SK-N-SH (cell line): ENCODE measurements at regions not wholly inside any gene's neighbourhood (a gene's known extent, or its start where the extent isn't known, plus 50 kb on each side); places are given as distances from the start of the nearest gene placed in this dataset.

Source experiments
- CTCF ChIA-PET: fragments of 300-600, 350-600 bp; formaldehyde crosslinking; extraction: SDS; loops from one replicate; lab custom pipeline; 2021; lab: Yijun Ruan, JAX
- POLR2A ChIA-PET: fragments of 350-600 bp; sonication (Branson Sonifier 250); formaldehyde crosslinking; extraction: SDS; loops from one replicate; lab custom pipeline; 2020; ENCODE audit warnings: antibody characterized with exemption, inconsistent platforms; lab: Yijun Ruan, JAX
- DNase-seq: peaks from one replicate; pipeline ENCODE4 v3.0.0; 2012
- H2AFZ ChIP-seq: fragments of 200-600 bp; sonication (generic); 2 replicates; pipeline ENCODE4 v1.8.1; 2016; ENCODE audit warnings: antibody characterized with exemption, mild to moderate bottlenecking, low read depth
- H3F3A ChIP-seq: fragments of 200-600 bp; sonication (generic); replicated peaks from 2 replicates; pipeline ENCODE3; 2016; ENCODE audit warnings: antibody characterized with exemption, mild to moderate bottlenecking; ENCODE audit not compliant: insufficient read depth
- H3K27ac ChIP-seq, 2 experiments: fragments of 200-500 bp in 1 of 2; fragments of 200-600 bp in 1 of 2; sonication (Bioruptor generic) in 1 of 2; sonication (generic), shearing (Covaris generic) in 1 of 2; 2 replicates each; pipeline versions ENCODE4 v1.5.1 to v1.6.1; 2014 to 2016; ENCODE audit warnings: low read depth in 2 of 2, inconsistent platforms in 1 of 2, low read length in 1 of 2, mild to moderate bottlenecking in 1 of 2, mixed read lengths in 1 of 2
- H3K27me3 ChIP-seq: fragments of 200-600 bp; sonication (generic), shearing (Covaris generic); 2 replicates; pipeline ENCODE4 v1.6.1; 2016; ENCODE audit warnings: mixed run types; ENCODE audit not compliant: insufficient read depth
- H3K36me3 ChIP-seq, 2 experiments: fragments of 200-500 bp in 1 of 2; fragments of 200-600 bp in 1 of 2; sonication (Bioruptor generic) in 1 of 2; sonication (generic) in 1 of 2; replicated peaks in 1 of 2; 2 replicates each; pipeline versions ENCODE3 to v1.5.1; 2014 to 2016; ENCODE audit warnings: low read length in 1 of 2, mild to moderate bottlenecking in 1 of 2; ENCODE audit not compliant: insufficient read depth in 2 of 2, control insufficient read depth in 1 of 2
- H3K4me1 ChIP-seq, 2 experiments: fragments of 200-500 bp in 1 of 2; fragments of 200-600 bp in 1 of 2; sonication (Bioruptor generic) in 1 of 2; sonication (generic), shearing (Covaris generic) in 1 of 2; 2 replicates each; pipeline versions ENCODE4 v1.5.1 to v1.6.1; 2014 to 2016; ENCODE audit warnings: low read depth in 1 of 2, low read length in 1 of 2, mixed run types in 1 of 2; ENCODE audit not compliant: insufficient read depth in 2 of 2, control insufficient read depth in 1 of 2
- H3K4me2 ChIP-seq: fragments of 200-600 bp; sonication (generic), shearing (Covaris generic); 2 replicates; pipeline ENCODE4 v1.6.1; 2017; ENCODE audit warnings: mixed run types
- H3K4me3 ChIP-seq, 2 experiments: fragments of 200-500 bp in 1 of 2; fragments of 200-600 bp in 1 of 2; sonication (Bioruptor generic) in 1 of 2; sonication (generic), shearing (Covaris generic) in 1 of 2; 2 replicates each; pipeline versions ENCODE4 v1.5.1 to v1.8.1; 2014 to 2016; ENCODE audit warnings: low read depth in 2 of 2, inconsistent platforms in 1 of 2, low read length in 1 of 2, mild to moderate bottlenecking in 1 of 2, mixed read lengths in 1 of 2, moderate library complexity in 1 of 2
- H3K79me2 ChIP-seq: fragments of 200-600 bp; sonication (generic); 2 replicates; pipeline ENCODE4 v1.8.1; 2017; ENCODE audit warnings: mild to moderate bottlenecking; ENCODE audit not compliant: insufficient read depth
- H3K9ac ChIP-seq: fragments of 200-600 bp; sonication (generic); 2 replicates; pipeline ENCODE4 v1.6.1; 2017; ENCODE audit warnings: mixed run types
- H3K9me2 ChIP-seq: fragments of 200-600 bp; sonication (generic); 2 replicates; pipeline ENCODE4 v1.6.1; 2017; ENCODE audit warnings: mixed run types
- H3K9me3 ChIP-seq: fragments of 200-600 bp; sonication (generic); 2 replicates; pipeline ENCODE4 v1.6.1; 2017; ENCODE audit warnings: mixed run types, mild to moderate bottlenecking, moderate library complexity
- H4K20me1 ChIP-seq: fragments of 200-600 bp; sonication (generic); 2 replicates; pipeline ENCODE4 v1.6.1; 2017; ENCODE audit warnings: mild to moderate bottlenecking, mixed run types; ENCODE audit not compliant: insufficient read depth
- CHD2 ChIP-seq: fragments of 150-350 bp; IDR thresholded peaks from 2 replicates; pipeline ENCODE4 v1.6.1; 2018; ENCODE audit warnings: low read length; ENCODE audit not compliant: partially characterized antibody
- EZH2phosphoT487 ChIP-seq: fragments of 200-600 bp; sonication (generic); IDR thresholded peaks from 2 replicates; pipeline ENCODE4 v1.6.1; 2017; ENCODE audit warnings: low read depth, mixed run types, mild to moderate bottlenecking, antibody characterized with exemption, moderate library complexity, borderline replicate concordance
- FOSL2 ChIP-seq: IDR thresholded peaks from 2 replicates; pipeline ENCODE4 v1.4.0; 2012; ENCODE audit warnings: low read depth, mild to moderate bottlenecking, moderate library complexity, borderline replicate concordance
- FOXM1 ChIP-seq: IDR thresholded peaks from 2 replicates; pipeline ENCODE4 v1.4.0; 2012; ENCODE audit warnings: low read depth, mild to moderate bottlenecking
- MEF2A ChIP-seq: IDR thresholded peaks from 2 replicates; pipeline ENCODE4 v1.4.0; 2012; ENCODE audit warnings: low read depth, borderline replicate concordance
- NFIC ChIP-seq: IDR thresholded peaks from 2 replicates; pipeline ENCODE4 v1.4.0; 2012; ENCODE audit warnings: borderline replicate concordance
- TEAD4 ChIP-seq: IDR thresholded peaks from 2 replicates; pipeline ENCODE4 v1.4.0; 2012; ENCODE audit warnings: mild to moderate bottlenecking, borderline replicate concordance; ENCODE audit not compliant: insufficient read depth
- WGBS: methylation state at CpG from one replicate; pipeline ENCODE4 v1.1.6; 2017; ENCODE audit warnings: low lambda C conversion rate; 5-methylcytosine and 5-hydroxymethylcytosine counted together
- TF ChIP-seq, protein P1 (sequence below): IDR thresholded peaks from 2 replicates; pipeline ENCODE4 v1.6.1; 2012; ENCODE audit warnings: mild to moderate bottlenecking, low read depth, low read length, moderate library complexity
- TF ChIP-seq, protein P2 (sequence below): IDR thresholded peaks from 2 replicates; pipeline ENCODE4; 2012
- TF ChIP-seq, protein P3 (sequence below): IDR thresholded peaks from 2 replicates; pipeline ENCODE4 v1.4.0; 2012; ENCODE audit warnings: low read depth, borderline replicate concordance
- TF ChIP-seq, protein P4 (sequence below): fragments of 150-350 bp; IDR thresholded peaks from 2 replicates; pipeline ENCODE4 v1.6.1; 2016; ENCODE audit warnings: mild to moderate bottlenecking, low read depth, low read length

DNA sequence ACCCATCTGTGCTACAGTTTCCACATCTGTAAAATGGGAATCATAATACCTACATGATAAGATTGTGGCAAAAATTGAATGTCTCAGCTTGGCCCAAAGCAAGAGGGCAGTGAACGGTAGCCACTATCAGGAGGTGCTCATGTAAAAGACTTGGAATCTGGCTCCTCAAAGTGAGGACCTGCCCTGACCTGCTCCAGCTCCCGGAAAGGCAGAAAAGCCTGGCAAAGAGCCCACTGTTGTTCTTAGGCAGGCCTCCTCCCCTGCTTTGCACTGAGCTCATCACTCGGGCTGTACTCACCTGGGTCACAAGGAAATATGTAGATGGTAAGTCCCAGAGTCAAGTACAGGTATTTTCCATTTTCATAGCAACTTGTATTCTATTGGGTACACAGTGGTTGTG, 250.7 kb upstream of the TBL1XR1 start:
- Histone ChIP-seq H3K4me2 (no peak overlapping the region), H2AFZ (no peak overlapping the region), H3K79me2 (no peaks in the 10 kb centered on the region), H3K9me2 (no peaks in the 10 kb centered on the region), H3K4me1 (peaks cover 12 to 19% of the 10 kb centered on the region in 2 experiments; a peak in 3 of 4 replicates), H3K27ac (no peak overlapping the region), H3K27me3 (no peaks in the 10 kb centered on the region), H3F3A (peaks cover 5% of the 10 kb centered on the region), H3K9ac (no peak overlapping the region), H3K36me3 (no peaks in the 10 kb centered on the region), H3K4me3 (no peak overlapping the region), H3K9me3 (no peaks in the 10 kb centered on the region), H4K20me1 (no peaks in the 10 kb centered on the region)
- CTCF ChIA-PET = interaction anchor here (1.0 kb wide), 1 partner anchor 10 kb away, joined by 4 read pairs; no protein-coding TSS in a partner anchor
- 100% methylated on average over 3 of the region's 3 CpGs for WGBS
- DNase-seq = no peak
- POLR2A ChIA-PET = no interaction called here
- TF ChIP-seq, protein P1, sequence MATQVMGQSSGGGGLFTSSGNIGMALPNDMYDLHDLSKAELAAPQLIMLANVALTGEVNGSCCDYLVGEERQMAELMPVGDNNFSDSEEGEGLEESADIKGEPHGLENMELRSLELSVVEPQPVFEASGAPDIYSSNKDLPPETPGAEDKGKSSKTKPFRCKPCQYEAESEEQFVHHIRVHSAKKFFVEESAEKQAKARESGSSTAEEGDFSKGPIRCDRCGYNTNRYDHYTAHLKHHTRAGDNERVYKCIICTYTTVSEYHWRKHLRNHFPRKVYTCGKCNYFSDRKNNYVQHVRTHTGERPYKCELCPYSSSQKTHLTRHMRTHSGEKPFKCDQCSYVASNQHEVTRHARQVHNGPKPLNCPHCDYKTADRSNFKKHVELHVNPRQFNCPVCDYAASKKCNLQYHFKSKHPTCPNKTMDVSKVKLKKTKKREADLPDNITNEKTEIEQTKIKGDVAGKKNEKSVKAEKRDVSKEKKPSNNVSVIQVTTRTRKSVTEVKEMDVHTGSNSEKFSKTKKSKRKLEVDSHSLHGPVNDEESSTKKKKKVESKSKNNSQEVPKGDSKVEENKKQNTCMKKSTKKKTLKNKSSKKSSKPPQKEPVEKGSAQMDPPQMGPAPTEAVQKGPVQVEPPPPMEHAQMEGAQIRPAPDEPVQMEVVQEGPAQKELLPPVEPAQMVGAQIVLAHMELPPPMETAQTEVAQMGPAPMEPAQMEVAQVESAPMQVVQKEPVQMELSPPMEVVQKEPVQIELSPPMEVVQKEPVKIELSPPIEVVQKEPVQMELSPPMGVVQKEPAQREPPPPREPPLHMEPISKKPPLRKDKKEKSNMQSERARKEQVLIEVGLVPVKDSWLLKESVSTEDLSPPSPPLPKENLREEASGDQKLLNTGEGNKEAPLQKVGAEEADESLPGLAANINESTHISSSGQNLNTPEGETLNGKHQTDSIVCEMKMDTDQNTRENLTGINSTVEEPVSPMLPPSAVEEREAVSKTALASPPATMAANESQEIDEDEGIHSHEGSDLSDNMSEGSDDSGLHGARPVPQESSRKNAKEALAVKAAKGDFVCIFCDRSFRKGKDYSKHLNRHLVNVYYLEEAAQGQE = no peak
- TF ChIP-seq FOSL2 (no peak), MEF2A (no peak), NFIC (no peak), CHD2 (no peak), EZH2phosphoT487 (no peak), TEAD4 (no peak), FOXM1 (no peak)
- TF ChIP-seq, protein P2, sequence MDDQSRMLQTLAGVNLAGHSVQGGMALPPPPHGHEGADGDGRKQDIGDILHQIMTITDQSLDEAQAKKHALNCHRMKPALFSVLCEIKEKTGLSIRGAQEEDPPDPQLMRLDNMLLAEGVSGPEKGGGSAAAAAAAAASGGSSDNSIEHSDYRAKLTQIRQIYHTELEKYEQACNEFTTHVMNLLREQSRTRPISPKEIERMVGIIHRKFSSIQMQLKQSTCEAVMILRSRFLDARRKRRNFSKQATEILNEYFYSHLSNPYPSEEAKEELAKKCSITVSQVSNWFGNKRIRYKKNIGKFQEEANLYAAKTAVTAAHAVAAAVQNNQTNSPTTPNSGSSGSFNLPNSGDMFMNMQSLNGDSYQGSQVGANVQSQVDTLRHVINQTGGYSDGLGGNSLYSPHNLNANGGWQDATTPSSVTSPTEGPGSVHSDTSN = no peak
- TF ChIP-seq, protein P3, sequence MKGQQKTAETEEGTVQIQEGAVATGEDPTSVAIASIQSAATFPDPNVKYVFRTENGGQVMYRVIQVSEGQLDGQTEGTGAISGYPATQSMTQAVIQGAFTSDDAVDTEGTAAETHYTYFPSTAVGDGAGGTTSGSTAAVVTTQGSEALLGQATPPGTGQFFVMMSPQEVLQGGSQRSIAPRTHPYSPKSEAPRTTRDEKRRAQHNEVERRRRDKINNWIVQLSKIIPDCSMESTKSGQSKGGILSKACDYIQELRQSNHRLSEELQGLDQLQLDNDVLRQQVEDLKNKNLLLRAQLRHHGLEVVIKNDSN = no peak
- TF ChIP-seq, protein P4, sequence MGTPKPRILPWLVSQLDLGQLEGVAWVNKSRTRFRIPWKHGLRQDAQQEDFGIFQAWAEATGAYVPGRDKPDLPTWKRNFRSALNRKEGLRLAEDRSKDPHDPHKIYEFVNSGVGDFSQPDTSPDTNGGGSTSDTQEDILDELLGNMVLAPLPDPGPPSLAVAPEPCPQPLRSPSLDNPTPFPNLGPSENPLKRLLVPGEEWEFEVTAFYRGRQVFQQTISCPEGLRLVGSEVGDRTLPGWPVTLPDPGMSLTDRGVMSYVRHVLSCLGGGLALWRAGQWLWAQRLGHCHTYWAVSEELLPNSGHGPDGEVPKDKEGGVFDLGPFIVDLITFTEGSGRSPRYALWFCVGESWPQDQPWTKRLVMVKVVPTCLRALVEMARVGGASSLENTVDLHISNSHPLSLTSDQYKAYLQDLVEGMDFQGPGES = no peak
